Dedifferentiated amniotic fluid mesenchymal stem cell (primary cell): ENCODE measurements at regions not wholly inside any gene's neighbourhood (a gene's known extent, or its start where the extent isn't known, plus 50 kb on each side); places are given as distances from the start of the nearest gene placed in this dataset.

ENCODE experiments used
- DNase-seq: peaks from one replicate; pipeline ENCODE4 v3.0.0-alpha.2; 2016; ENCODE audit errors: extremely low spot score

GRCh38 chr14:29458547-29458946 is 469.1 kb downstream of the PRKD1 start:
- DNase-seq, result no peak

GRCh38 chr14:29459531-29459930 is 468.1 kb downstream of the PRKD1 start:
- no peak for DNase-seq

GRCh38 chr14:29459969-29460560 is 467.6 kb downstream of the PRKD1 start:
- DNase-seq, result no peak

GRCh38 chr14:29461101-29461500 is 466.5 kb downstream of the PRKD1 start:
- DNase-seq, result no peak

- DNase-seq, result no peak
These were observed 466.1 kb downstream of the PRKD1 start for GRCh38 chr14:29461506-29461905.

GRCh38 chr14:29462321-29462720 is 465.3 kb downstream of the PRKD1 start:
- DNase-seq, result no peak

GRCh38 chr14:29462772-29463171 is 464.9 kb downstream of the PRKD1 start:
- DNase-seq, result no peak

GRCh38 chr14:29463727-29464395 is 463.8 kb downstream of the PRKD1 start:
- DNase-seq, result no peak

GRCh38 chr14:29465095-29465494 is 462.6 kb downstream of the PRKD1 start:
- DNase-seq, result no peak

- DNase-seq, result no peak
These were observed 452.0 kb downstream of the PRKD1 start for GRCh38 chr14:29475641-29476040.

GRCh38 chr14:29486132-29486531 is 441.5 kb downstream of the PRKD1 start:
- DNase-seq, result no peak

GRCh38 chr14:29489911-29490425 is 437.7 kb downstream of the PRKD1 start:
- no peak for DNase-seq

GRCh38 chr14:29493849-29494248 is 433.8 kb downstream of the PRKD1 start:
- no peak for DNase-seq

GRCh38 chr14:29494312-29494711 is 433.3 kb downstream of the PRKD1 start:
- DNase-seq, result no peak

GRCh38 chr14:29503903-29504302 is 423.7 kb downstream of the PRKD1 start:
- DNase-seq, result no peak

GRCh38 chr14:29518335-29518734 is 409.3 kb downstream of the PRKD1 start:
- no peak for DNase-seq

GRCh38 chr14:29521526-29522137 is 406.0 kb downstream of the PRKD1 start:
- DNase-seq, result no peak
